Left ventricle myocardium inferior (tissue), 1 donor: ENCODE measurements at regions not wholly inside any gene's neighbourhood (a gene's known extent, or its start where the extent isn't known, plus 50 kb on each side); places are given as distances from the start of the nearest gene placed in this dataset.

Experiments used
- DNase-seq: peaks from one replicate; pipeline ENCODE4 v3.0.0-alpha.2; 2020
- H3K27ac ChIP-seq: fragments of 200-600 bp; replicated peaks from 2 replicates; pipeline ENCODE4 v1.8.0; 2021
- H3K27me3 ChIP-seq: fragments of 200-600 bp; 2 replicates; pipeline ENCODE4 v1.8.0; 2021; ENCODE audit warnings: low read depth
- H3K36me3 ChIP-seq: fragments of 200-600 bp; 2 replicates; pipeline ENCODE4 v1.8.0; 2021
- H3K4me1 ChIP-seq: fragments of 200-600 bp; 2 replicates; pipeline ENCODE4 v1.8.0; 2021
- H3K4me3 ChIP-seq: fragments of 200-600 bp; 2 replicates; pipeline ENCODE4 v1.8.0; 2021; ENCODE audit warnings: mild to moderate bottlenecking, moderate library complexity
- H3K9me3 ChIP-seq: fragments of 200-600 bp; replicated peaks from 2 replicates; pipeline ENCODE4 v1.8.0; 2021
- intact Hi-C: fragments of 100-400 bp; cut with micrococcal nuclease; formaldehyde crosslinking; loops from one replicate; pipeline ENCODE4 v1.11.0; 2022
- TF ChIP-seq, protein P1 (sequence below): fragments of 200-600 bp; IDR thresholded peaks from 2 replicates; pipeline ENCODE4 v1.8.0; 2021; ENCODE audit warnings: antibody characterized with exemption, mild to moderate bottlenecking, borderline replicate concordance
- donor health status: DM: no; HTN: yes; CAD: no; lungs with severe emphysema.

DNA sequence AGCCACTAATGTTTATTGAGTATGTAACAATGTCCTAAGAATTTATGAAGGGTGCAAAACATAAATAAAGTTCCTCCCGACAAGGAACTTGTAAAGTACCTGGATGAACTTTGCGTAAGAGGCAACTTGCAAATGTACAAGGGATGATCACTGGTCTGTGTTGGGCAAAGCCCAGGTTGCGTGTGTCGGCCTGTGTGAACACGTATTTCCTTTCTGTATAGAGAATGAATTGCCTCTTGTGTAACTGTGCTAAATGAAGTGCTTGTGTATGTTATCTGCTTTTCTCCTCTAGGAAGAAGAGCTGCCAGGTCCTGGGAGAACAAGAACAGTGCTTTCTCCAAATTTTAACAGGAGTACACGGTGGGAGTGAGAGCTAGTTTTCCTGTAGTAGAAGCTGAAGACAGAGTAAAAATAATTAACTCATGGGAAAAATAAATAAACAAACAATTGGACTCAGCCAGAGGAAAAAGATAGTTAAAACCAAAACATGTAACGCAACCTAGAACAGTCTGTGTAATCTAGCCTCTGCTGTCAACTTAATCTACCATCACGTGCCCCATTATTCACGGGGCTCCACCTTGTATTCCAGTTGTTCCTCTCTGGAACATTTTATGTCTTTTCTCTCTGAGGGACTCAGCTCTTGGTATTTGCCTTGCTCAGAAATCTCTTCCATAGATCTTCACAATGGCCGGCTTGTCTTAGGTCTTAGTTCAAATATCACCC lies 83.7 kb upstream of the RASGRP1 start:
- Histone ChIP-seq H3K36me3 (no peaks in the 10 kb centered on the region), H3K27me3 (peaks cover 10% of the 10 kb centered on the region), H3K4me3 (no peak overlapping the region), H3K4me1 (no peaks in the 10 kb centered on the region), H3K9me3 (peaks cover 8% of the 10 kb centered on the region), H3K27ac (no peak overlapping the region)
- intact Hi-C loops = no loop called here
- TF ChIP-seq, protein P1, sequence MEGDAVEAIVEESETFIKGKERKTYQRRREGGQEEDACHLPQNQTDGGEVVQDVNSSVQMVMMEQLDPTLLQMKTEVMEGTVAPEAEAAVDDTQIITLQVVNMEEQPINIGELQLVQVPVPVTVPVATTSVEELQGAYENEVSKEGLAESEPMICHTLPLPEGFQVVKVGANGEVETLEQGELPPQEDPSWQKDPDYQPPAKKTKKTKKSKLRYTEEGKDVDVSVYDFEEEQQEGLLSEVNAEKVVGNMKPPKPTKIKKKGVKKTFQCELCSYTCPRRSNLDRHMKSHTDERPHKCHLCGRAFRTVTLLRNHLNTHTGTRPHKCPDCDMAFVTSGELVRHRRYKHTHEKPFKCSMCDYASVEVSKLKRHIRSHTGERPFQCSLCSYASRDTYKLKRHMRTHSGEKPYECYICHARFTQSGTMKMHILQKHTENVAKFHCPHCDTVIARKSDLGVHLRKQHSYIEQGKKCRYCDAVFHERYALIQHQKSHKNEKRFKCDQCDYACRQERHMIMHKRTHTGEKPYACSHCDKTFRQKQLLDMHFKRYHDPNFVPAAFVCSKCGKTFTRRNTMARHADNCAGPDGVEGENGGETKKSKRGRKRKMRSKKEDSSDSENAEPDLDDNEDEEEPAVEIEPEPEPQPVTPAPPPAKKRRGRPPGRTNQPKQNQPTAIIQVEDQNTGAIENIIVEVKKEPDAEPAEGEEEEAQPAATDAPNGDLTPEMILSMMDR = no peak
- no peak for DNase-seq

- Histone ChIP-seq H3K4me1 (no peaks in the 10 kb centered on the region), H3K36me3 (no peaks in the 10 kb centered on the region), H3K9me3 (no peaks in the 10 kb centered on the region), H3K27ac (no peak overlapping the region), H3K27me3 (peaks cover 10% of the 10 kb centered on the region), H3K4me3 (no peak overlapping the region)
- intact Hi-C loops = no loop called here
- no peak for DNase-seq
- TF ChIP-seq, protein P1 = no peak
Measured at GRCh38 chr15:38650384-38650783, 85.8 kb upstream of the RASGRP1 start.

DNA sequence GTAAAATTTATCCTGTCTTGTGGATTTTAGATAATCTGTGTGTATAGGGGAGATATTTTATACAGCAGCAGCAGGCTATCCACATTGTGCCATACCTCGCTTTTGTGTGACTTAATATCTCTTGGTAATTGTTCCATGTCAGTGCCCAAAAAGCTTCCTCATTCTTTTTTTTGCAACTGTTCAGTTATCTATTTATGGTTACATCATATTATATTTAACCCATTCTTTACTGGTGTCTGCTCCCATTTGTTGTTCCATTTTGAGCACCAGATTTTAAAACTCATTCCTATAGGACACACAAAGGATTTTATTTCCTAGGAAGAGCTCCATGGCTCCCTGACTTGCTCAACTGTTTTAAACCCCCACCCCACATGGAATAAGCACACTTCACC lies 86.3 kb upstream of the RASGRP1 start:
- TF ChIP-seq, protein P1 = no peak
- no peaks in the 10 kb centered on the region for H3K36me3 ChIP-seq
- H3K27ac ChIP-seq = no peak overlapping the region
- H3K9me3 ChIP-seq = no peaks in the 10 kb centered on the region
- no peak for DNase-seq
- intact Hi-C loops = no loop called here
- peaks cover 10% of the 10 kb centered on the region for H3K27me3 ChIP-seq
- H3K4me1 ChIP-seq = no peaks in the 10 kb centered on the region
- H3K4me3 ChIP-seq = no peak overlapping the region

- H3K4me1 ChIP-seq = no peaks in the 10 kb centered on the region
- no peak overlapping the region for H3K4me3 ChIP-seq
- intact Hi-C loops = no loop called here
- H3K27ac ChIP-seq = no peak overlapping the region
- H3K27me3 ChIP-seq = peaks cover 10% of the 10 kb centered on the region
- no peak for DNase-seq
- H3K36me3 ChIP-seq = no peaks in the 10 kb centered on the region
- TF ChIP-seq, protein P1 = no peak
- no peaks in the 10 kb centered on the region for H3K9me3 ChIP-seq
Measured at GRCh38 chr15:38651328-38652038, 86.9 kb upstream of the RASGRP1 start.

DNA sequence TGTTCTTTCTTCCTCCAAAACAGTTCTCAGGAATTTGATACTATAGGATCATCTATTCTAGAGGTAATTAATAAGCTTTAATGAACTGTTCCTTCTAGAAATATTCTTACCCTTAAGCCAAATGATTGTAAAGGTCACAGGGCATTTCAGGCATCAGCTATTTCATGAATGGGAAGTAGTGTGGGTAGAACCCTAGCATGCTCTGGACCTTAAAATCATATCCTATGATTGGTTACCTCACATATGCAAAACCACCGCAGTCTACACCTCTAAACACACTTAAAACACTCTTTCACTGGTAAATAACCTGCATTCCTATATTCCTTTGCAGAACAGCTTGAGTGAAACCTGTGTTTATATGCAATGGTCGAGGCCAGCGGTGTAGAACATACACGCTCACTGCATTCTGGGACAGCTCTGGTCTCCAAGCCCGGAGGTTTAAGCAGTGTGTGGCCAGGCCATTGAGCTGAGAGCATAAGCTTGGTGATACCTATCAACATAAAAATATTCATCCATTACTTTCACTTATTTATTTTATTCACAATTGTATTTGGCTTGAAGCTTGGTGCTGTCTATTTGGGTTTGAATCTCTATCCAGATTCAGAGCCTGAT lies 87.7 kb upstream of the RASGRP1 start:
- intact Hi-C loops = no loop called here
- Histone ChIP-seq H3K36me3 (no peaks in the 10 kb centered on the region), H3K4me3 (no peak overlapping the region), H3K27ac (no peak overlapping the region), H3K4me1 (no peaks in the 10 kb centered on the region), H3K9me3 (no peaks in the 10 kb centered on the region), H3K27me3 (peaks cover 5% of the 10 kb centered on the region)
- DNase-seq = no peak
- TF ChIP-seq, protein P1 = no peak
